HG02840 (cell line): ENCODE measurements at regions not wholly inside any gene's neighbourhood (a gene's known extent, or its start where the extent isn't known, plus 50 kb on each side); places are given as distances from the start of the nearest gene placed in this dataset.
"Not testable (repeated sequence)": the region's sequence is repeated elsewhere in the genome, so short reads cannot be mapped to it uniquely, and the experiment has no call there.

ENCODE experiments used
- ATAC-seq: cut with Tn5 transposase; IDR thresholded peaks from one replicate; pipeline ENCODE4 v1.9.1; 2021; ENCODE audit warnings: mild to moderate bottlenecking, moderate library complexity, moderate number of reproducible peaks; ENCODE audit not compliant: unreplicated experiment, low FRiP score

DNA sequence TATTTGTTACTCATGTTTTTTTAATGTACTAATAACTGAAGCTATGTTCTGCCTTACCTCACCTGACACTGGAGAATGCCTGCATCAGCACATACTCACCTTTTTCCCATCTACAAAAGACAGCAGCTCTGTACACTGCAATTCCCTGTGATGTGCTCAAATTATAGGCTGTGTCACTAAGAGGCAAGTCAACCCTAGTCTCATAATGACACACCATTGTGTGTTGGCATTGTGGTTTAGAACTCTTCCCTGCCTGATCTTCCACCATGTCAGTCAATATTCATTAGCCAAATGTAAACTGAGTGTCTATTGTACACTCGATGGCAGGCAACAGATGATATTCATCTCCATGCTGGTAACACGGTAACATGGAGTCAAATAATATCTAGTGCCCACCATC, 332.1 kb upstream of the TCF4 start:
- ATAC-seq = no peak

DNA sequence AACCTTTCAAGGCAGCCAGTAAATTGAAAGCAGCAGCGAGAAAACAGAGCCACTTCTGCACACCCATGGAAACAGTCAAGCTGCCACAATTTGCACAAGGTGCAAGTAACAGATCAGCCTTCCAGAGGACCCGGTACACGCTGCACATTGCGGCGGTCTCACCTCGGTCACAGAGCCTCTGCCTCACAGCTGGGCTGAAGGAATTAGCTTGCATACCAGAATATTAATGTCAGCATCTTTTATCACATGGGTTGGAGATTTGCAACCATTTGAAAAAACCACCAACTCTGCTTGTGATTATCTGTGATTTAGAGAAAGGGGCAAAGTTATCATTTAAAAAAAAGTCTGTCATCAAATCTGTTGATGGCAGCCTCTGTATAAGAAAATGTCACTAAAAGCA, 330.5 kb upstream of the TCF4 start:
- ATAC-seq = no peak

DNA sequence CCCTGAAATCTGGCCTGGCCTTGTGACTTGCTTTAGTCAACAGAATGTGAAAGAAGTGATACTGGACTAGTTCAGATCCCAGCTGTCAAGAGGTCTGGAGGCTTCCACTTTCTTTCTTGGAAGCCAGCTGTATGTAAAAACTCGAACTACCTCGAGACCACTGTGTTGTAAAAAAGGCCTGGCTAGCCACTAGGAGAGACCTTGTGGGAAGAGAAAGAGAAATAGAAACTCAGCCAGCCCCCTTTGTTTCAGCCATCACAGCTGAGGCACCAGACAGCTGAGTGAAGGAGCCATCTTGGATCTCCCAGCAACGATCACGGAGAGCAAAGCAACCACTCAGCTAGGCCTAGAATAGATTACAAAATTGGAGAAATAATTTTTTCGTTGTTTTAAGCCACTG, 324.9 kb upstream of the TCF4 start:
- ATAC-seq = no peak

DNA sequence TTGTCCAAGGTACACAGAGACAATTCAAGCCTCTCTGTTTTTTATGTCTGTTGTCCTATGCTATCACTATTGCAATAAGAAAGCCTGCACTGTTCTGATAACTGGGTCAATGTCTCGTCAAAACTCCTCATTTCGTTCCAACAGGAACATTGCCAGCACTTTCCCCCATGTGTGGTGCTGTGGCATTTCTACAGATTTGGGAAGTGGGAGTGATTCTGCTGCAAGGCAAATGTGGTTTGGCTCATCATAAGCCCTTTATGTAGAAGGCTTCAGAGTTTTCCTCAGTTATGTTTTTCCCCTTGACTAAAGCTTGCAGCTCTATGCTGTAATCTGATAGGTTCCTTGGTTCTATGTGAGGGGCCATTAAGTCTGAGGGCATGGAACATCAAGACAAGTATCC, 324.1 kb upstream of the TCF4 start:
- no peak for ATAC-seq

DNA sequence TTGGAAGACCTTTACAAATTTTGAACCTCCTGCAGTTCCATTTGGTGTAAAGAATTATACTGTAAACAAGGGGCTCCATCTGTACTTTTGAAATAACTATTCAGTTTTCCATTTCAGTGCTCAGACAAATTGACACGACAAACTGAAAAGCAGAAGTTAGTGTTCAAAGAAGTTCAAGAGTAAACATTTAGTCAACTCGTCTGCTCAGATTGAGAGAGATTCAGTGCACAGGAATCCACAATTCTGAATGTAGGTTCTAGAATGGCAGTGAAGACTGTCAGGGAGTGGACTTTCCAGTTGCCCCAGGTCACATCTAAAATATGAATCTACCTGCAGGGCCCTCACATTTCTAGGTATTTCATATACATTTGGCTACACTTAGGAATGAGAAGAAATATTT, 322.3 kb upstream of the TCF4 start:
- ATAC-seq = no peak

DNA sequence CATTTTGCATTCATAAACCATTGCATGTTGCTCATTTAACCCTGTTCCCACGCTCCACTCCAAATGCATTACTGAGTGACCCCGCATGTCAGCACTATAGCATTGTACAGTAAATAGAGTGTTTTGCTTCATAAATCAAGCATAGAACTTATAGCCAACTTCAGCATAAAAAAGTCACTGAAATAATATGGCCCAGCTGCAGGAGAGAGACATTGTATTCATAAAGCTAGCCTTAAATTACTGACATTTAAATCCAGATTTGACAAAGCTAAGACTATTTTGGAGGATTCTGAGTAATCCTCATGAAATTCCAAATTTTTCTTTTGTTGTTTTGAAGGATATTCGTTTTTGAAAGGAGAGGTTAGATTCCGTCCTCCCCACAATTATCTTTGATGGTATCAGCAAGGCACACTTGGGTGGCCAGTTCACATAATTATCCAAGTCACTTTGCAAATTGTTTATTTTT, 320.9 kb upstream of the TCF4 start:
- no peak for ATAC-seq

DNA sequence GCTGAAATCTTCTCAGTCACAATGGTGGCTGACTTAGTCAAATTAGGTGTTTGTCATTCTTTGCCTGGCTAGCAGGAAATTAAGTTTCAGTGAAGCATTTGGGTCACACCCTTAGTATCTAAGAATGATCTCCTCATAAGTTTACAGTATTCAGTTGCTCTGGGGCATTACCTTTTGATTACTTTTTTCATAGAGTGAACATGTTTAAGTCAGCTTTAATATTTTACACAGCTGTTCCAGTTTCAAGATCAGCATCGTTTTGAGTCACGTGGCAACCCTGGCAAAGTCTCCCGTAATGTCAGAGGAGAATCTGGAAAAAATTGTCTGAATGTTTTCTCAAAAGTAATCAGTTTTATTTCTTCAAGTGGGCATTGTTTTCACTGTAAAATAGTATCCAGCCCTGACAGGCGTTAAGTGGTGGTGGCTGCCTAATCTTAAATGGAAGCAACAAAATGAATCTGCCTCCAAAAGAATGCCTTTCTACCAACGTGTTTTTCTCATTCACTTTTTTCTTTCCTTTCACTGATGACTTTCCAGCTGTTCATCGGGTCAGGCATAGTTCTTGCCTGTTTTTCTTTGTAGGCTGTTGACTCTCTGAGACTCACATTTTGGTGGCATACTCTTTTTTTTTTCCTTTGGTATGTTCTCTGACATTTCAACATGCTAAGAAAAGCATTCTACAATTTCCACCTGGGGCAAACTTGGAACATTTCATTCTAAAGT, 319.6 kb upstream of the TCF4 start:
- no peak for ATAC-seq

DNA sequence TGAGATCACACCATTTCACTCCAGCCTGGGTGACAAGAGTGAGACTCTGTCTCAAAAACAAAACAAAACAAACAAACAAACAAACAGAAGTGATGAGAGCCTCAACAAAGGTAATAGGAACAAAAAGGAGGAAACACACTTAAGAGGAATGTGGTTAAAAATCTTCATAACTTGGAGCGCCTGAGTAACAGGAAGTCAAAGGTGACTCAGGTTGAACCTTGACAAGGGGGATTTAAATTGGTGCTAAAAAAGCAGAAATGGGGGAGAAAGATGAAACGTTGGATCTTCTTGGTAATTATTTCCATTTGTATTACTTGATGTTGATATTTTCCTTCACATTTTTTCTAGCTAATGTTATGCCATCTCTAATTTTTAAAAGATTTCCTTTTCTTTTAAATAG, 318.5 kb upstream of the TCF4 start:
- no peak for ATAC-seq

DNA sequence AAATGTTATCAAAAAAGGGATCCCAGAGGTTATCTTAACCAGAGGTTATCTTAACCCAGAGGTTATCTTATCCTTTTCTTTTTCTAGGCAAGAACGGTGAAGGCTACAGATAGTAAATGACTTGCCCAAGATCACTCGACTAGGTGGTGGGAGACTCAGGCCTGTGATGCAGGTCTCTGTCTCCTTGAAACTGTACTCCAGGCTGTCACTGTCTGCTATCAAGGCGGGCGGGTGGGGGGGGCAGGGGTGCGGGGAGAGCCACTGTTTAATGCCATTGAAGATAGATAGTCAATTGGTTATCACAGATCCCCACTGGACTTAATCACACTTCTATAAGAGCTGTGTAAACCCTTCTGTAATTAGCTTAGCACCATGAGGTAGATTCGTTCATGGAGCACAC, 315.9 kb upstream of the TCF4 start:
- ATAC-seq = no peak

DNA sequence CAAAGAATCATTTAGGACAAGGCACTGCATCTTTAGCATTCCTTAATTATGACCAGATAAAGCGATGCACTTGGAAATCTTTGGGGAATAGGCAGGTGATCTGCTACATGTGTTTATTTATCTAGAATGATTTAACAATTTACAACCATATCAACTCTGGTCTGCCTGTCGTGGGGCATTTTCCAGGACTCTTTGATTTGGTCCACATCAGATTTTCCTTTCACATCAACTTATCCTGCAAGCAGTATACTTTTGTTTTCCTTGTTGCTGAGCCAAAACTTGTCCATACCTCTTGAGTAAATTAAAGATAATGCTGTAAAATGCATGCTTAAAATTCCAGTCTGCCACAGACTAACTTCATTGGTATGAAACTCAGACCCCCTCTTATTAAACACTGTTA, 312.4 kb upstream of the TCF4 start:
- ATAC-seq = no peak

DNA sequence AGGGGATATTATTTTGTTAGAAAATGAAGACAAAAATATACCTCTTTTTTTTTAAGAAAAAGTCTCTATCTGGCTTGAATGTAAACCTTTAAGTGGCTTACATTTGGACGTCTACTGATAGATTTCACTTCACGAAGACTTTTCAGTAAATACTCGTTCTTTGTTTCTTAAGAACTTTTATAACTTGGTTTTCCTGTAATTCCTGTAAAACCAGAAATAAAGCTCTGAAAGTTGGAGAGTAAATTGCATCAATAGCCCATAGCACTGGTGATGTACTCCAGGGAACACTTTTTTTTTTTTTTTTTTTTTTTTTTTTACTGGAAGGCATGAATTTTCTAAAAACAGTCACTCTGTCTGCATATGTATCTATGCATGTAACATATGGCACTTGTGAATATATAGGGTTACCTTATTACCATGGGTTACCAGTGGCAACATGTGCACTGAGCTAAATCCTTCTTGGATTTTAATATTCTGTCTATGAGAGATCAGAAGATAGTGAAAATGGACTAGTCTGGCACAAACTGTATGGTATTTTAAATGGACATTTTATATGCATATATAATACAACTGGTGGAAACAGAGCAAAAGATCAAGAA, 309.2 kb upstream of the TCF4 start:
- no peak for ATAC-seq

DNA sequence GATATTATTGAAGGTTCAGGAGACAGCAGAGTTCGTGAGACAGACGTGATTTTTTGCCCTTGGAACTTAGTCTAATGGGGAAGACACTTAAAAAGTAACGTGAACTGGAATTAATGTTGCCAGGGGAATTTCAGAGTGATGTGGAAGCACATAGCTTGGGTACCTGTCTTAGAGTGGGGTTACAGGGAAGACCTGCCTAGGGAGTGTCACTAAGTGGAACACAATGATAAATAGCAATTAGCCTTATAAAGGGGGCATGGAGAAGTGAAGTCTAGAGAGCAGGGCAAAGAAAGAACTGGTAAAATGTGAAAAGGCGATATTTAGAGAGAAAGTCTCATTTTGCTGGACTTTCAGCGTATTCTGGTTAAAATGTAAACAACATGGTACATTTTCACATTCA, 306.0 kb upstream of the TCF4 start:
- ATAC-seq = no peak

DNA sequence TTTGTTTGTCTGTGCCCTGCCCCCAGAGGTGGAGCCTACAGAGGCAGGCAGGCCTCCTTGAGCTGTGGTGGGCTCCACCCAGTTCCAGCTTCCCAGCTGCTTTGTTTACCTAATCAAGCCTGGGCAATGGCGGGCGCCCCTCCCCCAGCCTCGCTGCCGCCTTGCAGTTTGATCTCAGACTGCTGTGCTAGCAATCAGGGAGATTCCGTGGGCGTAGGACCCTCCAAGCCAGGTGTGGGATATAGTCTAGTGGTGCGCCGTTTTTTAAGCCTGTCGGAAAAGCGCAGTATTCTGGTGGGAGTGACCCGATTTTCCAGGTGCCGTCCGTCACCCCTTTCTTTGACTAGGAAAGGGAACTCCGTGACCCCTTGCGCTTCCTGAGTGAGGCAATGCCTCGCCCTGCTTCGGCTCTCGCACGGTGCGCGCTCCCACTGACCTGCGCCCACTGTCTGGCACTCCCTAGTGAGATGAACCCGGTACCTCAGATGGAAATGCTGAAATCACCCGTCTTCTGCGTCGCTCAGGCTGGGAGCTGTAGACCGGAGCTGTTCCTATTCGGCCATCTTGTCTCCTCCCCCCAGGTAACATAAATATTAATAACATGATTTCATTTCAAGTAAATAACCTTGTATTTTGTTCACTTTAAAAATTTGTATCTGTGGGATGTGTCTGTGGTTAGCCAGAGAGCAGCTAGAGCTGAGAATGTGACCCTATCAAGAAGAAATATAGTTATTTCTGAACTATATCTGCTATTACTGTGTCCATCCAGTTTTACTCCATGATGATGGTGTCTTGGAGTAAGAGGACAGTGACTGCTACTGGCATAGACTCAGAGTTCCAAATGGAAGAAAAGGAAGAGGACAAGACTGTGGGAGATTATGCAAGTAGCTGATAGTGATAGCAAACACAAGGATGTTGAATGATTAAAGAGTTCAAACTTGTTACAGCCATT, 305.1 kb upstream of the TCF4 start:
- ATAC-seq = not testable (repeated sequence)

DNA sequence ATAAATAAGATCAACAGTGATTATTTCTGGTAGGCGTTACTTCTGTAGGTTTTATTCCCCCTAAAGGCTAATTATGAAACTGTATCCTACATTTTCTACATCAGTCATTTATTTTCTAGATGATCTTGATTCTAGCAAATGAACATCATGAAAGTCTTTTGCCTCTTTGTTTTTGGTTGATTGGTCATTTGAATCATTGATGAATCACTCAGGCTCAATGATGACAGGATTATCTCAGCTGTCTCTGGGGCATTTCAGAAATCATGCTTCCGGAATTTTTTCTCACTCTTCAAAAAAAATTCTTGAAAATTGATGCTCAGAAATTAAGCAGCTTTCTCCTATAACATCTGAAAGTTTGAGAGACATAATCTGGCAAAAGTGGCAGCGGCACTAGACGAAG, 298.9 kb upstream of the TCF4 start:
- no peak for ATAC-seq

DNA sequence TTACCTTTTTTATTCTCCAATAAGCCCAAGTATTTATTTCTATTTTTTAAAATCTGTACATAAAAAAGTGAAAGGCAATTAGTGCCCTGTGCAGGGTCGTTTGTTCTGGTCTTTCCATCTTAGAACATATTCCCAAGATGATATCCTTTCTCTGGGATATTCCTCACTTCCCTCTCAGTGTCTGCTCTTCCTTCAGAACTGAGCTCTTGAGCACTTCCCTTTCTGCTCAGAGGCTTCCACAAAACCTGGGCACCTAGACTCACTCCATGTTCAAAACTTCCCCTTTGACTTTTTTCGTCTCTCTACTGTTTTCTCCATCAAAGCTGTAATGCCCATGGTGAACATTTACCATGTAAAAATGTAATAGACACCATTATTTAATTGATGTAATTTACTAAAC, 296.5 kb upstream of the TCF4 start:
- no peak for ATAC-seq

DNA sequence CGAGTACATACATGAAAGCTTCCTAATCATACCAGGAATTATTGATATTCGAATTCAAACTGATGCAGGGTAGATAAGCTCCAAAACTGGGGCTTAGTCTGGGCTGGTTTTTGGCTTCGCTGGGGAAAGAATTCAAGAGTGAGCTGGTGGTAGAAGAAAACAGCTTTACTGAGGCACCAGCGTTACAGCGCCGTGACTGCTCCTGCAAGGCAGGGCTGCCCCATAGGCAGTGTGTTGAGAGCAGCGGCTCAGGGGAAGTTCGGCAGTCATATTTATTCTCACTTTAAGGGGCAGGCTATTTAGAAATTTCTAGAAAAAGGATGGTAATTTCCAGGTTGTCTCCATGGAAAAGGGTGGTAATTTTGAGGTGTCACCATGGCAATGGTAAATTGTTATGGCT, 292.6 kb upstream of the TCF4 start:
- no peak for ATAC-seq

DNA sequence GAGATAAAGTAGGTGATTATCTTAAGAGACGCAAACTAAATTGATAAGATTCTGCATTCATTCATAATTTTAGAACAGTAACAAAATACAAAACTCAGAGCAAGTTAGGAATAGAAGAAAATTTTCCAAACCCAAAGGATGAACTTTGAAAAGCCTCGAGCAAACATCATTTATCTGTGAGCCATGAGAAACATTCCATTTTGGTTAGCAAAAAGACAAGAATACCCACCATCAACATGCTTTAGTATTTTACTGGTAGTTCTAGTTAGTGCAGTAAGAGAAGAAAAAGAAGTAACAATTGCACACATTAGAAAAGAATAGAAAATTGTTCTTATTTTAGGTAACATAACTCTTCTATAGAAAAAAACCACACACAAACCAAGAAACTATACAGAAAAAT, 291.3 kb upstream of the TCF4 start:
- no peak for ATAC-seq

DNA sequence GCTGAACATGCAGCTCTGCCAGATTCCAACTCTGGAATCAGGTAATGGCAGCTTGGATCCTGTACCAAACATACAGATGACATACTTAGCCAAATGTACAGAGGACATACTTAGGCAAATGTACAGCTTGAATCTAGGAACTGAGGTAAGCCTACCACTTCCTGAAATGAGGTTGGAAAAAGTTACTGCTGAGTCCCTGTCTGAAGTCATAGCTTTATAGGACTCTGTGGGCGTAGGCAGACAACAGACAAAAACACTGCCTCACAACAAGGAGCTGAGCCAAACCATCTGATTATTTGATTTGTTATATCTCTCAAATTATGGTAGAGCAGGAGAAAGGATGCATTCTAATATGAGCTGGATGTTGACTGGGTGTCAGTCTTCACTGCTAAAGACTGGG, 290.2 kb upstream of the TCF4 start:
- no peak for ATAC-seq

DNA sequence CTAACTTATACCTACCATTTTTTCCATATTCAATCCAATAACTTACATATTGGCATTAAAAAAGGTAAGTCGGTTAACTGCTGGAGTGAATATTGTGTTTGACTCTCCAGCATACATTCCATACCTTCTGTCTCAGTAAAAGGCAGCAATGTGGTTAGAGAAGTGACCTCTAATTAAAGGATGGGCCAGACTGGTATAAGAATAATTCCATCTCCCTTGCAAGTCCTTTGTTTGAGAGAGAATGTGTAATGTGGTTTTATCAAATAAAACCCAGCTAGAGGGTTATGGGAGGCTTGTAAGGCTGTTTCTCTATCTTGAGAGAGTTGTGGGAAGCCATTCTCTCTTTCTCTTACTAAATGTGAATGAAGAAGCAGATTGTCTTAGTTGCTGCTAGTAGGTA, 289.3 kb upstream of the TCF4 start:
- ATAC-seq = no peak

DNA sequence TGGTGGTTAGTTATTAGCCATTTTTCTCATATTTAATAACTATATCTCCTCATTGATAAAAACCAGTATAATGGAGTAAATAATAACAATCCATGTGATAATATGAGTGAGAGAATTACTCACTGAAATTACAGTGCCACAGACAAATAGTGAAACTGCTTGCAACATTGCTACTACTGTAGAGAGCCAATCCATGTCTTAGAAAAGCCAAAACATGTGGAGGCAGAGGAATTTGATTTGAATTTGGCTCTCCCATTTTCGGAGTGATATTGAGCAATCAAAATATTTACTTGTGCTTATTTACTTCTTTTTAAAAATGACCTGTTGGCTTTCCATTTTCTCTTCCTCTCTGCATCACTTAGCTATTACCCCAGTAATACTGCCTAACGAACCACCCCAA, 288.3 kb upstream of the TCF4 start:
- no peak for ATAC-seq

DNA sequence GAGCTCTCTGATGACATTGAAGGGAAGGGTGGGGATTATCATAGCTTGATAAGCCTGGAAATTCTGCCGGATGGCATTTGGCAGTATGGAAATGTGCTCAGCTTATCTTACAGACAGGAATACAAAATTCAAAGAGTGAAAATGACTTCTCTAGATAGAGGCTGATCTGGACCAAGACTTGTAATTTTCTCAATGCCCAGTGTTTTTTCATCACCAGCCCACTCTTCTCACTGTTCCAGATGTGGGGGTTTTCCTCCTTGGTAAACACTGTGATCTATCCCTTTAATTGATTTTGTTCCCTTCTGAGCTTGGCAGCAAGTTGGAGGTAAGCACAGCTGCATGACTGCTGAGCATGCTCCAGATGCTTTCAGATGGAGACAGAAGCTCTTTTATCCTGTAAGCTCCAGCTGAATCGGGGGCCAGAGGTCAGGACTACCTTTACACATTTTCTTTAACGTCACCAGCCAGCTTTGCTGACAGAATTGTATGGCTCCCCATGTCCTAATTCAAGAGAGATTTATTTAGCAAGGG, 287.4 kb upstream of the TCF4 start:
- ATAC-seq = no peak
